ENCODE measurements at regions not wholly inside any gene's neighbourhood (a gene's known extent, or its start where the extent isn't known, plus 50 kb on each side); places are given as distances from the start of the nearest gene placed in this dataset.
"Not testable (repeated sequence)": the region's sequence is repeated elsewhere in the genome, so short reads cannot be mapped to it uniquely, and the experiment has no call there.

GRCh38 chr20:12737900-12738299, 270.9 kb upstream of the SPTLC3 start:
- no peak for DNase-seq (ENCODE audit: low spot score)

- DNase-seq (ENCODE audit: low spot score) = no peak
Measured at GRCh38 chr20:12740647-12741046, 268.1 kb upstream of the SPTLC3 start.

- DNase-seq (ENCODE audit: low spot score) = no peak
Measured at GRCh38 chr20:12744037-12744436, 264.7 kb upstream of the SPTLC3 start.

- DNase-seq (ENCODE audit: low spot score) = no peak
Measured at GRCh38 chr20:12748359-12748994, 260.3 kb upstream of the SPTLC3 start.

- no peak for DNase-seq (ENCODE audit: low spot score)
Measured at GRCh38 chr20:12750221-12750620, 258.6 kb upstream of the SPTLC3 start.

GRCh38 chr20:12752900-12753693, 255.7 kb upstream of the SPTLC3 start:
- not testable (repeated sequence) for DNase-seq (ENCODE audit: low spot score)

DNA sequence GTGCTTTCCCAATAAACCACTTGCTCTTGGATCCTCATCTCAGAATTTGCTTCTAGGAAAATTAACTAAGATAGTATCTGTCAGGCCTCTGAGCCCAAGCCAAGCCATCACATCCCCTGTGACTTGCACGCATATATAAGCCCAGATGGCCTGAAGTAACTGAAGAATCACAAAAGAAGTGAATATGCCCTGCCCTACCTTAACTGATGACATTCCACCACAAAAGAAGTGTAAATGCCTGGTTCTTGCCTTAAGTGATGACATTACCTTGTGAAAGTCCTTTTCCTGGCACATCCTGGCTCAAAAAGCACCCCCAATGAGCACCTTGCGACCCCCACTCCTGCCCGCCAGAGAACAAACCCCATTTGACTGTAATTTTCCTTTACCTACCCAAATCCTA, 255.0 kb upstream of the SPTLC3 start:
- DNase-seq (ENCODE audit: low spot score) = not testable (repeated sequence)

- DNase-seq (ENCODE audit: low spot score) = not testable (repeated sequence)
Measured at GRCh38 chr20:12759493-12759892, 249.3 kb upstream of the SPTLC3 start.

DNA sequence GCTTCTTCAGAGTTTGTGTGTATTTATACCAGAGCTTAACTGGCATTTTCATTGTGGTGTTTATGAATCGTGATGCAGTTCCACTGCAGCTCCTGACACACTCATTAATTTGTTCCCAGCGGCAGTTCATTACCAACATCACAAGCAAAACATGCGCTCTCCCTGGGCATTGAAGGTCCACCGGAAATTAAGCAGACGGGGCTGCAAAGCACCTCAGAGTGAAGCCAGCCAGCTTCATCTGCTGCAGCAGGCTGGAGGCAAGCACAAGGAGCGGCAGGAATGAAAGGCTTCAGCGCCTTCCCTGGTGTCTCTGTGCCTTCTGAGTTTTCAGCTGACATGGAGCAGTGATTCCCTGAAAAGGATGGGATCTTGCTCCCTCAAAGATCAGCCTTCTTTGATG, 246.0 kb upstream of the SPTLC3 start:
- DNase-seq (ENCODE audit: low spot score) = no peak

DNA sequence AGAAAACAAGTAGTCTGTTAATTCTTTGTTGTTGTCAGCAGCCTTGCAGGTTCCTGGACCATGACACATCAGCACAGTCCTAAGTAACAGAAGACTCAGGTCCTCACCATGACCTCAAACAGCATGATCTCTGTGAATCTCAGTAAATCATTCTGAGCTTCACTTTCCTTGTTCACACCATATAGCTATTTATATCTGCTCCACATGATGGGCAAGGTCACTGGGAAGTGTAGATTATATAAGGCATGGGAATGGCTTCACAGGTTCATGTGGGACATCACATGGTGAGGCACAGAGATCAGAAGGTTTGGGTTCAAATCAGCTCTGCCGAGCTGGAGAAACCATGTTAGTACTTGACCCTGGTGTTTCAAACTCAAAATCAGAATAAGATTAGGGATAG, 245.4 kb upstream of the SPTLC3 start:
- DNase-seq (ENCODE audit: low spot score) = no peak

DNA sequence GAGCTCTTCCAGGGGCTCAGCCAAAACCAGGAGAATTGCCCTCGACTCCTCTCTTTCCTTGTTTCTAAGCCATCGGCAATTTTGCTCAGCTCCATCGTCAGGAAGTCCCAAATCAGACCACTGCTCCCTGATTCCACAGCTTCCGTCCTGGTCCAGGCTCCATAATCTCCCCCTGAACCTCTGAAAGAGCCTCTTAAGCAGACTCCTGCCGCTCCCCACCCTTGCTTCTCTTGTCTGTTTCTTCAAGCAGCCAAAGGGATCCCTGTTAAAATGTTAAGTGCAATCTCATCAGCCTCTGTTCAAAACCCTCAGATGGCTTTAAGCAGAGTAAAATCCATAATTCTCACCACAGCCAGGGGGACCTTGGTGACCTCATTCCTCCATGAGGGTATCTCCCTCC, 244.7 kb upstream of the SPTLC3 start:
- DNase-seq (ENCODE audit: low spot score) = no peak

DNA sequence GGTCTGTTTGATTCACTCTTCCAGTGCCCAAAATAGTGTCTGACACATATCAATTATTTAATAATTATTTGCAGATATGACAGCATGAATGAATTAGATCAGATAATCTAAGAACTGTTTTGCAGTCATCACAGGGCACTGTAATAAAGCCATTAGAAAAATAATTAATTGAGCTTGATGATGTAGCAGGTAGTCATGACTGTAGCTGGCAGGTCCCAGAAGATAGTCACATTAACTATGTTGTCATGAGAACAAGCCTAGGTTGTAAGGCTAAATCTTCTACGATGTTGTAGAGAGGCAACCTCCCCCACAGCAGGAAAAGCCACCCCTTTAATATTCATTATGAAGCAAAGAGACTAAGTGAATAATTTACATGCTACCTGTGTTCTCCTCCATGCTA, 243.9 kb upstream of the SPTLC3 start:
- DNase-seq (ENCODE audit: low spot score) = no peak

DNA sequence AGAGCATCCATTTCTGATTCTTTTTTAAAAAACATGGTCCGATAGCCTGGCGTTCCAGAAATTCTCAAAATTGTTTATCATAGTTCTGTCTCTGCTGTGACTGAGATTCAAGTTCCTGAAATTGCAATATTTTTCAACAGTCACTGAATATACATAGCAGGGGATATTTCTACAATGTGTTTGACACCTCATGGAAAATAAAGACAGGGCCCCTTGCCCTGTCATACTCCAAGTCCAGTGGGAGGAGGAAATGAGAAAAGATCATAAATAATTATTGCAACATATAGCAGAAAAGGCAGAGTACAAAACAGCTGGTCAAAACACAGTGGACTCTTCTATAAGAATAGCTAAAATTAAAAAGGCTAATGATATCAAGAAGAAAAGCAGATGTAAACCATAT, 234.8 kb upstream of the SPTLC3 start:
- DNase-seq (ENCODE audit: low spot score) = no peak

- no peak for DNase-seq (ENCODE audit: low spot score)
Measured at GRCh38 chr20:12775041-12775440, 233.7 kb upstream of the SPTLC3 start.

- no peak for DNase-seq (ENCODE audit: low spot score)
Measured at GRCh38 chr20:12777016-12777415, 231.8 kb upstream of the SPTLC3 start.

DNA sequence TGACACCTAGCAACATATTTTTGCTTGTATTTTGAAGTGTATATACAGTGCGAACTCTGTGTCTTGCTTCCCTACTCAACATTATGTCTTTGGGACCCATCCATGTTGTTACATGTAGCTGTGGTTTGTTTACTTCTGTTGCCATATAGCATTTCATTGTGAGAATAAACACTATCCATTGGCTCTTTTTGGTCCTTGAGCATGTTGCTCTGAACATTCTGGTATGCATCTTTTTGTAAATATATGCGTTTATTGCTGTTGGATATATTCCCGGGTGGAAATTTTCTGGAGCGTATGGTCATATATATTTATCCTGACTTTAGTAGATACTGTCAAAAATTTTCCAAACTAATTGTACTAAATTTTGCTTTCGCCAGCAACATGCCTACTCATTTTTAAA, 222.5 kb upstream of the SPTLC3 start:
- DNase-seq (ENCODE audit: low spot score) = no peak

DNA sequence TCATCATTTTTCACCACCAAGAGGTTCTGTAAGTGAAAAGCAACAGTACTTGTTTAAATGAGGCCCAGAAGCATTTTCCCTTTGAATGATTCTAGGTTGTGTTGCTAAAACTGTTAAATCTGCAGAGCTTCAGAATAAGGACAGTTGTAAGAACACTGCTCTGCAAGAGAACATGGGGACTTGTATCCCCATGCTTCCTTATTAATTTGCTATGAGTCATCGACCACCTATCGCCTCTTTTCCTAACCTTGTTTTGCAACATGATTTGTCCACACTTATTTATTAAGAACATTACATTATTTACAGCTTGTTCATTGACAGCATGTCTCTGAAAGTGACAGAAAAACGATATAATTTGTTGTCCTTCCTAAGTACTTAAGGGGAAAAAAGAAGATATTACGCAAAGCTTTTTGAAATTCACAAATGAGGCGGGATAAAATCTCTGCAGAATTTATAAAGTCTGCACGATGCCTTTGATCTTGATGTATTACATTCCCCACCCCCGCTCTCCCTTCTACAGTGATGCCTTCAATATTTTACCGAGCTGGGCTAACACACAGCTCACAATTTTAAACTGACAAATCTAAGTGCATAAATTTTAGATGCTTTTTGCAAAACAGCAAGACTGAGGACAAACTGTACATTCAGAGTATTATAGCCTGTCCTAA, 220.0 kb upstream of the SPTLC3 start:
- DNase-seq (ENCODE audit: low spot score) = no peak

DNA sequence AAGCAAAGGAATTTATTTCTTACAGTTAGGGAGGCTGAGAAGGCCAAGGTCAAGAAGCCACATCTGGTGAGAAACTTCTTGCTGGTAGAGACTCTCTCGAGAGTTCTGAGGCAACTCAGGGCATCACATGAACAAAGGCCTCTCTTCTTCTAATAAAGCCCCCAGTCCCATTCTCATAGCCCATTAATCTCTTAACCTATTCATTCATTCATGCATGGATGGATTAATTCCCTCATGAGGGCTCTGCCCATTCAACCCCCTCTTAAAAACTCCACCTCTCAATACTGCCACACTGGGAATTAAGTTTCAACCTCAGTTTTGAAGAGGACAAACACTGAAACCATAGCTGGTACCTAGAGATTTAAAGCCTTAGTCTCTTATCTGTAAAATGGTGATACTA, 217.9 kb upstream of the SPTLC3 start:
- DNase-seq (ENCODE audit: low spot score) = no peak

- DNase-seq (ENCODE audit: low spot score) = no peak
Measured at GRCh38 chr20:12798286-12798685, 210.5 kb upstream of the SPTLC3 start.

GRCh38 chr20:12808006-12808567, 200.7 kb upstream of the SPTLC3 start:
- DNase-seq (ENCODE audit: low spot score) = no peak

- DNase-seq (ENCODE audit: low spot score) = no peak
Measured at GRCh38 chr20:12815231-12815768, 193.5 kb upstream of the SPTLC3 start.

- DNase-seq (ENCODE audit: low spot score) = no peak
Measured at GRCh38 chr20:12815778-12816408, 192.9 kb upstream of the SPTLC3 start.

Measured in hepatic stellate cell (primary cell).